Adipocyte (in vitro differentiated cells): ENCODE measurements at regions not wholly inside any gene's neighbourhood (a gene's known extent, or its start where the extent isn't known, plus 50 kb on each side); places are given as distances from the start of the nearest gene placed in this dataset.
"Not testable (repeated sequence)": the region's sequence is repeated elsewhere in the genome, so short reads cannot be mapped to it uniquely, and the experiment has no call there.

Source experiments
- DNase-seq: peaks from one replicate; pipeline ENCODE4 v3.0.0-alpha.2; 2015; ENCODE audit warnings: low read depth
- H3K27me3 ChIP-seq: replicated peaks from 2 replicates; pipeline ENCODE4 v1.7.0; 2013; ENCODE audit warnings: mild to moderate bottlenecking, low read length, moderate library complexity; ENCODE audit not compliant: control insufficient read depth, insufficient read depth
- H3K36me3 ChIP-seq: 2 replicates; pipeline ENCODE4 v1.7.0; 2013; ENCODE audit warnings: low read length, mild to moderate bottlenecking, moderate library complexity; ENCODE audit not compliant: control insufficient read depth, insufficient read depth, severe bottlenecking
- H3K4me1 ChIP-seq: 2 replicates; pipeline ENCODE4 v1.7.0; 2013; ENCODE audit warnings: mild to moderate bottlenecking, low read length, moderate library complexity; ENCODE audit not compliant: control insufficient read depth, insufficient read depth
- H3K4me3 ChIP-seq: 2 replicates; pipeline ENCODE4 v1.7.0; 2013; ENCODE audit warnings: mild to moderate bottlenecking, low read length, moderate library complexity
- H3K9ac ChIP-seq: 2 replicates; pipeline ENCODE4 v1.7.0; 2013; ENCODE audit warnings: mild to moderate bottlenecking, low read length, moderate library complexity
- H3K9me3 ChIP-seq: 2 replicates; pipeline ENCODE4 v1.7.0; 2013; ENCODE audit warnings: mild to moderate bottlenecking, low read length, moderate library complexity; ENCODE audit not compliant: control insufficient read depth

- H3K27me3 ChIP-seq, H3K4me1 ChIP-seq, H3K9ac ChIP-seq, DNase-seq, H3K4me3 ChIP-seq, H3K9me3 ChIP-seq, H3K36me3 ChIP-seq: not testable (repeated sequence)
Observed at GRCh38 chr17:22383772-22384460, 691.6 kb downstream of the KCNJ18 start.

DNA sequence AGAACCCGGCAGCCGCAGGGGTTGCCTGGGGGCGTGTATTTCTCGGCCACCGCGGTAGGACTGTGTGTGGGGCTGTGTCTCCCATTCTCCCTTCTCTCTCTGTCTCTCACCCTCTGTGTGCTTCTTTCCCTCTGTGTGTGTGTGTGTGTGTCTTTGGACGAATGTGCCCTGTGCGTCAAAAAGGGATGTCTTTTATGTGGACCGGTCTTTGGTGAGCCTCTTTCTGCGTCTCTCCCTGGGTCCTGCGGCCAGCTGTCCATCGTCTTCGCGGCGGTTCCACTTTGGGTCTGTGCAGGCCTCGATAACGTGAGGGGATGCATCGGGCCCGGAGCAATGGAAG lies 692.1 kb downstream of the KCNJ18 start:
- not testable (repeated sequence) for H3K27me3 ChIP-seq, H3K9ac ChIP-seq, H3K36me3 ChIP-seq, DNase-seq, H3K4me1 ChIP-seq, H3K4me3 ChIP-seq, H3K9me3 ChIP-seq

DNA sequence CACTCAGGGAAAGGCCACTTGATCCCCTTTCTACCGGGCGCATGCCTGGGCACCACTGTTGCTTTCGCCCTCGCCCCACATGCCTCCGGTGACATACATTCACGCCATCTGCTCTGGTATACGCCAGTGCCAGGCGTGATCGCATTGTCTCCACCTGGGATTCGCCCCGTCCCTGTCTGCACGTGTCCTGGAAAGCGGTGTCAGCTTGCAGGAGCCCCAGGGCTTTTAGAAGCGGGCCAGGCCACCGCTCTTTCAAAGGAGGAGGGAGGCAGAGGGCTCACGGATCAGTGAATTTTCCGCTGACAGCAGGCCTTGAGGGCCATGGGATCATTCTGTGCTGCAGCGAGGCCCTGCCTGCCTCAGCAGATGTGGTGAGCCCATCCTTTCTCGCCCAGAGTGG lies 706.1 kb downstream of the KCNJ18 start:
- H3K9ac ChIP-seq, H3K9me3 ChIP-seq, DNase-seq, H3K36me3 ChIP-seq, H3K4me1 ChIP-seq, H3K27me3 ChIP-seq, H3K4me3 ChIP-seq: not testable (repeated sequence)

DNA sequence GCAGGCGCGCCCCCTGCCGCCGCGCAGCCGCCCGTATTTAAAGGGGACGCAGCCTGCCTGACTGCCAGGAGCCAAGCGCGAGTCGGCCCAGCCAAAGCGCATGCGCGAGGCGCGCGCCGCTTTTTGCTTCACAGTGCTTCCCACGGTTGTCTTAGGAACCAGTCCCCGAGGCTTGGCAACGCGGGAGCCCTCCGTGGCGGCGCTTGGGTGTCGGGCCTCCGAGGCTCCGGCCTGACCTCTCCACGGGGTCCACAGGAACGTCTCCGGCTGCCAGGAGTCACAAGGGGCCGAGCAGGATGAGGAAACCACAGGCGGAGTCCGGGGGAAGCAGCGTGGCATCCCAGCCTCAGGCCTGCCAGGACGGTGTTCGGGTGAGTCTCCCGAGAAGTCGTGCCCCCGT lies 706.7 kb downstream of the KCNJ18 start:
- DNase-seq, H3K36me3 ChIP-seq, H3K9me3 ChIP-seq, H3K27me3 ChIP-seq, H3K4me3 ChIP-seq, H3K9ac ChIP-seq, H3K4me1 ChIP-seq: not testable (repeated sequence)

DNA sequence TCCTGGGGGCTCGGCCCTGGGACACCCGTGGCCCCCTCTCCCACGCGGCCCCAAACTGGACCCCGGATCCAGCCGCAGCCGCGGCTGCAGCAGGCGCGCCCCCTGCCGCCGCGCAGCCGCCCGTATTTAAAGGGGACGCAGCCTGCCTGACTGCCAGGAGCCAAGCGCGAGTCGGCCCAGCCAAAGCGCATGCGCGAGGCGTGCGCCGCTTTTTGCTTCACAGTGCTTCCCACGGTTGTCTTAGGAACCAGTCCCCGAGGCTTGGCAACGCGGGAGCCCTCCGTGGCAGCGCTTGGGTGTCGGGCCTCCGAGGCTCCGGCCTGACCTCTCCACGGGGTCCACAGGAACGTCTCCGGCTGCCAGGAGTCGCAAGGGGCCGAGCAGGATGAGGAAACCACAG lies 712.8 kb downstream of the KCNJ18 start:
- H3K27me3 ChIP-seq, H3K4me3 ChIP-seq, DNase-seq, H3K9me3 ChIP-seq, H3K4me1 ChIP-seq, H3K36me3 ChIP-seq, H3K9ac ChIP-seq: not testable (repeated sequence)

DNA sequence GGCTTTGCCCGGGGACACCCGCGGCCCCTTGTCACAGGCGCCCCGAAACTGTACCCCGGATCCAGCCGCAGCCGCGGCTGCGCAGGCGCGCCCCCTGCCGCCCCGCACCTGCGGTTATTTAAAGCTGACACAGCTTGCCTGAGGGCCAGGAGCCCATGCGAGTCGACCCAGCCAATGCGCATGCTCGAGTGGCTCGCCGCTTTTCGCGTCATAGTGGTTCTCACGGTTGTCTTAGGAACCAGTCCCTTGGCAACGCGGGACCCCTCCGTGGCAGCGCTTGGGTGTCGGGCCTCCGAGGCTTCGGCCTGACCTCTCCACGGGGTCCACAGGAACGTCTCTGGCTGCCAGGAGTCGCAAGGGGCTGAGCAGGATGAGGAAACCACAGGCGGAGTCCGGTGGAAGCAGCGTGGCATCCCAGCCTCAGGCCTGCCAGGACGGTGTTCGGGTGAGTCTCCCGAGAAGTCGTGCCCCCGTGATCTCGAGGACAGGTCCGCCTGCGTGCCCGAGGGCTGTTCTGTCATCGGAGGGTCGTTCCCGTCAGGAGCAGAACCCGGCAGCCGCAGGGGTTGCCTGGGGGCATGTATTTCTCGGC lies 716.9 kb downstream of the KCNJ18 start:
- H3K27me3 ChIP-seq, result no peaks in the 10 kb centered on the region
- H3K4me1 ChIP-seq, result no peaks in the 10 kb centered on the region
- no peak for DNase-seq
- H3K9me3 ChIP-seq, result no peaks in the 10 kb centered on the region
- no peak overlapping the region for H3K4me3 ChIP-seq
- no peaks in the 10 kb centered on the region for H3K36me3 ChIP-seq
- no peak overlapping the region for H3K9ac ChIP-seq

DNA sequence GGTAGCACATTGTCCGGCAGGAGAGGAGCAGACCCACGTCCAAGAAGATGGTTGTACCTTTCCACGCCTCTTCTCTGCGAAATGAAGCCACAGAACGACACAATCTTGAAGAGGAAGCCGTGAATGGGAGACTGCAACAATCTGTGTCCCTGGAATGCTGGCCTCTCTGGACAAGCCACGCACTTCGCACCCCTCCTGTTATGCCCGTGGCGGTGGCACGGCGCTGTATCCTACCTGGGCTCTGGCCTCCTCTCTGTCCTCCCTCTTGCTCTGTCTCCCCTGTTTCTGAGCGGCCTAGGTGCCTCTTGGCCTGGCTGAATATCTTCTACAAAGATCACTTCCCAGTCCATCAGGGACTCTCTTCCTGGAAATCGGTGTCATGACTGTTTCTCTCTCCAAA lies 717.8 kb downstream of the KCNJ18 start:
- no peaks in the 10 kb centered on the region for H3K4me1 ChIP-seq
- no peak overlapping the region for H3K9ac ChIP-seq
- H3K36me3 ChIP-seq, result no peaks in the 10 kb centered on the region
- DNase-seq, result no peak
- H3K4me3 ChIP-seq, result no peak overlapping the region
- no peaks in the 10 kb centered on the region for H3K9me3 ChIP-seq
- H3K27me3 ChIP-seq, result no peaks in the 10 kb centered on the region

- H3K4me3 ChIP-seq, result no peak overlapping the region
- H3K9ac ChIP-seq, result no peak overlapping the region
- H3K4me1 ChIP-seq, result no peaks in the 10 kb centered on the region
- H3K9me3 ChIP-seq, result no peaks in the 10 kb centered on the region
- DNase-seq, result no peak
- H3K27me3 ChIP-seq, result no peaks in the 10 kb centered on the region
- no peaks in the 10 kb centered on the region for H3K36me3 ChIP-seq
Observed at GRCh38 chr17:22411185-22411784, 719.0 kb downstream of the KCNJ18 start.

GRCh38 chr17:22435231-22435974 lies 743.1 kb downstream of the KCNJ18 start:
- DNase-seq, result no peak
- no peaks in the 10 kb centered on the region for H3K4me1 ChIP-seq
- H3K36me3 ChIP-seq, result no peaks in the 10 kb centered on the region
- H3K4me3 ChIP-seq, result no peak overlapping the region
- H3K27me3 ChIP-seq, result no peaks in the 10 kb centered on the region
- H3K9me3 ChIP-seq, result peaks cover 2% of the 10 kb centered on the region
- no peak overlapping the region for H3K9ac ChIP-seq

GRCh38 chr17:22441776-22442175 lies 749.5 kb downstream of the KCNJ18 start:
- no peak for DNase-seq
- H3K4me1 ChIP-seq, result no peaks in the 10 kb centered on the region
- no peaks in the 10 kb centered on the region for H3K9me3 ChIP-seq

DNA sequence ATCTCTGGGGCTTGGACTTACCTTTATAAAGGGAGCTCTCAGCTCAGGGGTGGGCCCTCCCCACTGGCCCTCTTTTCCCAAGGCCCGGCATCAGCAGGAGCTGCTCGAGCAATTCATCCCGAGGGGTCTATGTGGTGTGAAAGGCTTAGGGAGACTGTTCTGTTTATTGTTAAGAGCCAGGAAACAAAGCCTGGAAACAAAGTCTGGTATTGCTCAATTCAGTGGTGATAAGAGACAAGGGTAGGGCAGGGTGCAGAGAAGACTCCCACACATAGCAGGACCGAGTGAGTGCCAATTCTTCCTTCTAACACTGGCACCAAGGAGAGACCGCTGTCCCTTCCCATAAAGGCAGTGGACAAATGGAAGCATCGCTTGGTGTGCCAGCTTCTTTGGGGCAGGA lies 750.7 kb downstream of the KCNJ18 start:
- Histone ChIP-seq H3K9me3 (no peaks in the 10 kb centered on the region), H3K9ac (no peak overlapping the region), H3K36me3 (no peaks in the 10 kb centered on the region), H3K27me3 (no peaks in the 10 kb centered on the region), H3K4me3 (no peak overlapping the region), H3K4me1 (no peaks in the 10 kb centered on the region)
- no peak for DNase-seq

More at GRCh38 chr17:22441776-22442175, 749.5 kb downstream of the KCNJ18 start:
- Histone ChIP-seq H3K4me3 (no peak overlapping the region), H3K9ac (no peak overlapping the region), H3K27me3 (no peaks in the 10 kb centered on the region), H3K36me3 (no peaks in the 10 kb centered on the region)
